GM12872 (cell line): ENCODE measurements at regions not wholly inside any gene's neighbourhood (a gene's known extent, or its start where the extent isn't known, plus 50 kb on each side); places are given as distances from the start of the nearest gene placed in this dataset.

Experiments
- CTCF ChIP-seq: IDR thresholded peaks from 3 replicates; pipeline ENCODE4 v1.5.1; 2011; ENCODE audit warnings: low read depth, mild to moderate bottlenecking, low read length, moderate library complexity; ENCODE audit not compliant: insufficient read depth

- TF ChIP-seq CTCF, result no peak
Measured at GRCh38 chr1:98382986-98383740, 278.4 kb upstream of the SNX7 start.

GRCh38 chr1:98382586-98382985, 278.9 kb upstream of the SNX7 start:
- TF ChIP-seq CTCF, result no peak

GRCh38 chr1:98374098-98374497, 287.4 kb upstream of the SNX7 start:
- TF ChIP-seq CTCF, result no peak

GRCh38 chr1:98373056-98373455, 288.5 kb upstream of the SNX7 start:
- no peak for TF ChIP-seq CTCF

GRCh38 chr1:98371764-98372163, 289.8 kb upstream of the SNX7 start:
- no peak for TF ChIP-seq CTCF

- no peak for TF ChIP-seq CTCF
Measured at GRCh38 chr1:98369463-98369862, 292.1 kb upstream of the SNX7 start.

GRCh38 chr1:98368995-98369394, 292.5 kb upstream of the SNX7 start:
- TF ChIP-seq CTCF, result no peak
